CD4-positive, alpha-beta T cell (primary cell): ENCODE measurements at regions not wholly inside any gene's neighbourhood (a gene's known extent, or its start where the extent isn't known, plus 50 kb on each side); places are given as distances from the start of the nearest gene placed in this dataset.

Experiments used
- ATAC-seq: fragments of 200-7000 bp; cut with Tn5 transposase; one replicate; pipeline ENCODE4 v1.10.0; 2022; ENCODE audit warnings: mild to moderate bottlenecking; ENCODE audit not compliant: poor library complexity
- CTCF ChIA-PET: fragments of 350-600 bp; sonication (Branson Sonifier 250); formaldehyde crosslinking; loops from one replicate; lab custom pipeline; 2021; ENCODE audit warnings: antibody characterized with exemption, inconsistent platforms; lab: Charles Lee
- POLR2A ChIA-PET: fragments of 350-600 bp; sonication (Branson Sonifier 250); formaldehyde crosslinking; loops from one replicate; lab custom pipeline; 2021; ENCODE audit warnings: antibody characterized with exemption, inconsistent platforms; lab: Charles Lee
- DNase-seq, 14 experiments: peaks; one replicate each; pipeline ENCODE4 v3.0.0-alpha.2; 2013 to 2020; ENCODE audit warnings: mixed read lengths in 2 of 14
- H3K27ac ChIP-seq, 2 donors: one replicate each; pipeline versions ENCODE4 v1.5.1 to v1.7.0; 2013; ENCODE audit warnings: low read length in 2 of 2, low read depth in 1 of 2, mild to moderate bottlenecking in 1 of 2
- H3K27me3 ChIP-seq, 2 experiments: 1 replicate in 1 of 2; 2 replicates in 1 of 2; pipeline versions ENCODE4 v1.6.1 to v1.7.0; 2013; ENCODE audit warnings: low read length in 2 of 2, control low read depth in 1 of 2, mild to moderate bottlenecking in 1 of 2, moderate library complexity in 1 of 2; ENCODE audit not compliant: insufficient read depth in 2 of 2, control insufficient read depth in 1 of 2
- H3K36me3 ChIP-seq: one replicate; pipeline ENCODE4 v1.6.1; 2013; ENCODE audit warnings: low read length, control low read depth; ENCODE audit not compliant: insufficient read depth
- H3K4me1 ChIP-seq: one replicate; pipeline ENCODE4 v1.6.1; 2013; ENCODE audit warnings: low read length, control low read depth; ENCODE audit not compliant: insufficient read depth
- H3K4me3 ChIP-seq: one replicate; pipeline ENCODE4 v1.5.1; 2013; ENCODE audit warnings: mild to moderate bottlenecking, low read length, moderate library complexity
- H3K9me3 ChIP-seq, 2 experiments: 1 replicate in 1 of 2; 2 replicates in 1 of 2; pipeline versions ENCODE4 v1.6.1 to v1.7.0; 2013; ENCODE audit warnings: low read length in 2 of 2, mild to moderate bottlenecking in 2 of 2, control low read depth in 1 of 2, moderate library complexity in 1 of 2; ENCODE audit not compliant: control insufficient read depth in 1 of 2, insufficient read depth in 1 of 2
- H3K27ac Mint-ChIP-seq: one replicate; pipeline ENCODE4 v1.8.0; 2020; ENCODE audit warnings: mixed read lengths
- H3K27me3 Mint-ChIP-seq: one replicate; pipeline ENCODE4 v1.8.0; 2021; ENCODE audit warnings: mixed read lengths
- H3K36me3 Mint-ChIP-seq: one replicate; pipeline ENCODE4 v1.8.0; 2021; ENCODE audit warnings: low read depth, mixed read lengths
- H3K4me1 Mint-ChIP-seq: one replicate; pipeline ENCODE4 v1.8.0; 2021; ENCODE audit warnings: low read depth, mixed read lengths
- H3K4me3 Mint-ChIP-seq: one replicate; pipeline ENCODE4 v1.8.0; 2020; ENCODE audit warnings: mild to moderate bottlenecking, mixed read lengths
- H3K9me3 Mint-ChIP-seq: one replicate; pipeline ENCODE4 v1.8.0; 2020; ENCODE audit warnings: mixed read lengths
- intact Hi-C, 2 experiments: fragments of 100-400 bp; cut with DNase I in 1 of 2; cut with micrococcal nuclease in 1 of 2; formaldehyde crosslinking; loops; one replicate each; pipeline versions ENCODE4 v1.15.1 to v1.9.0; 2023 to 2025; cut with DNase I, micrococcal nuclease
- TF ChIP-seq, protein P1 (sequence below): fragments of 200-600 bp; IDR thresholded peaks from one replicate; pipeline ENCODE4 v1.8.0; 2022; ENCODE audit warnings: antibody characterized with exemption, mild to moderate bottlenecking

DNA sequence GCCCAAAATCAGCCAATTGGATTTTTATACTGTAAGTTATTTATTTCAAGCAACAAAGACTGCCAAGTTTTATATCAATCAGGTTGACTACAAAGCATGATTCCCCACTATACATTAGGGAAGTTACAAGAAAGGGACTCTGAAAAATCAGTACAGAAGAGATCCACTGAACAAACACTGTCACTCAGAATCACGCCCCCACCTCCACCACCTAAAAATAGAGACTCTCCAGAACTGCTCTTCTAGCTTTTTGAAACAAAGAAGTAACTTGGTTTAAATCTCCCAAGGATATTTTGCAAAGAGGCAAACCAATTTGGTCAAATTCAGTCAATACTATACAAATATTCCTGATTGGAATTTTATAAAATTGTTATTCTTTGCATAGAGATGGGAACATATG lies 438.0 kb downstream of the HTR1A start:
- CTCF ChIA-PET: no interaction called here
- ATAC-seq (no peak), DNase-seq (no peak)
- TF ChIP-seq, protein P1, sequence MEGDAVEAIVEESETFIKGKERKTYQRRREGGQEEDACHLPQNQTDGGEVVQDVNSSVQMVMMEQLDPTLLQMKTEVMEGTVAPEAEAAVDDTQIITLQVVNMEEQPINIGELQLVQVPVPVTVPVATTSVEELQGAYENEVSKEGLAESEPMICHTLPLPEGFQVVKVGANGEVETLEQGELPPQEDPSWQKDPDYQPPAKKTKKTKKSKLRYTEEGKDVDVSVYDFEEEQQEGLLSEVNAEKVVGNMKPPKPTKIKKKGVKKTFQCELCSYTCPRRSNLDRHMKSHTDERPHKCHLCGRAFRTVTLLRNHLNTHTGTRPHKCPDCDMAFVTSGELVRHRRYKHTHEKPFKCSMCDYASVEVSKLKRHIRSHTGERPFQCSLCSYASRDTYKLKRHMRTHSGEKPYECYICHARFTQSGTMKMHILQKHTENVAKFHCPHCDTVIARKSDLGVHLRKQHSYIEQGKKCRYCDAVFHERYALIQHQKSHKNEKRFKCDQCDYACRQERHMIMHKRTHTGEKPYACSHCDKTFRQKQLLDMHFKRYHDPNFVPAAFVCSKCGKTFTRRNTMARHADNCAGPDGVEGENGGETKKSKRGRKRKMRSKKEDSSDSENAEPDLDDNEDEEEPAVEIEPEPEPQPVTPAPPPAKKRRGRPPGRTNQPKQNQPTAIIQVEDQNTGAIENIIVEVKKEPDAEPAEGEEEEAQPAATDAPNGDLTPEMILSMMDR: no peak
- Histone ChIP-seq H3K36me3 (no peaks in the 10 kb centered on the region), H3K4me3 (no peak overlapping the region), H3K9me3 (peaks cover 0 to 4% of the 10 kb centered on the region in 2 experiments), H3K27me3 (no peaks in the 10 kb centered on the region), H3K27ac (no peak overlapping the region), H3K4me1 (no peaks in the 10 kb centered on the region)
- Mint-ChIP-seq H3K4me3 (no peak overlapping the region), H3K27ac (no peak overlapping the region), H3K27me3 (no peaks in the 10 kb centered on the region), H3K4me1 (no peaks in the 10 kb centered on the region), H3K9me3 (peaks cover 6% of the 10 kb centered on the region), H3K36me3 (no peaks in the 10 kb centered on the region)
- intact Hi-C loops: no loop called here
- POLR2A ChIA-PET: no interaction called here

DNA sequence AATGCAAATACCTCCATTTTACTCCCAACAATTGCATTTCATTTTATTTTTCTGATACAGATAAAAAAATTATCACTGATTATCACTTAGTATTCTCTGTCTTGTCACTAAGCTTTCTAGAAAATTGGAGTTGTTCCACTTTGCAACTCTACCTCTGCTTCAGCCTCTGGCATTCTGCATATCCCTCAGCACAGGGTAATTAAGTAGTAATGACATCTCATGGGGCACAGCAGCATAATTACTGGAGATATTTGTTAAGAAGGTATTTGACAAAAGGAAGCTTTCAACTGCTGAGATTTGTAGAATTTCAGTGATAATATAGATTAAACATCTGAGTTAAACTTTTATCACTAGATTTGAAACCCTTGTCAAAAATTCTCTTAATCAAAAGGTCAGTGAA lies 446.2 kb downstream of the HTR1A start:
- no peaks in the 10 kb centered on the region for H3K4me1 Mint-ChIP-seq
- H3K27me3 ChIP-seq: no peaks in the 10 kb centered on the region
- no peaks in the 10 kb centered on the region for H3K27me3 Mint-ChIP-seq
- TF ChIP-seq, protein P1: no peak
- ATAC-seq (no peak), DNase-seq (no peak)
- CTCF ChIA-PET: no interaction called here
- H3K36me3 Mint-ChIP-seq: no peaks in the 10 kb centered on the region
- H3K27ac ChIP-seq: no peak overlapping the region
- peaks cover 0 to 4% of the 10 kb centered on the region in 2 experiments for H3K9me3 ChIP-seq
- H3K27ac Mint-ChIP-seq: no peak overlapping the region
- no peak overlapping the region for H3K4me3 Mint-ChIP-seq
- no peaks in the 10 kb centered on the region for H3K36me3 ChIP-seq
- H3K4me3 ChIP-seq: no peak overlapping the region
- intact Hi-C loops: no loop called here
- POLR2A ChIA-PET: no interaction called here
- peaks cover 18% of the 10 kb centered on the region for H3K9me3 Mint-ChIP-seq
- no peaks in the 10 kb centered on the region for H3K4me1 ChIP-seq

DNA sequence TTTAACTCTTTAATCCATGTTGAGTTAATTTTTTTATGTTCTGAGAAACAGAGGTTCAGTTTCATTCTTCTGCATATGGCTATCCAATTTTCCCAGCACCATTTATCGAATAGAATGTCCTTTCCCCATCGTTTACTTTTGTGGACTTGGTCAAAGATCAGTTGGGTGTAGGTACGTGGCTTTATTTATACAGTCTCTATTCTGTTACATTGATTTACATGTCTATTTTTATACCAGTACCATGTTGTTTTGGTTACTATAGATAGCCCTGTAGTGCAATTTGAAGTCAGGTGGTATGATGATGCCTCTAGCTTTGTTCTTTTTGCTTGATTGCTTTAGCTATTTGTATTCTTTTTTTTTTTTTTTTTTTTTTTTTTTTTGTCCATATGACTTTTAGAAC lies 462.0 kb downstream of the HTR1A start:
- DNase-seq (no peak), ATAC-seq (no peak)
- Mint-ChIP-seq H3K9me3 (peaks cover 4% of the 10 kb centered on the region), H3K4me3 (no peak overlapping the region), H3K27me3 (no peaks in the 10 kb centered on the region), H3K27ac (no peak overlapping the region), H3K36me3 (no peaks in the 10 kb centered on the region), H3K4me1 (no peaks in the 10 kb centered on the region)
- H3K27me3 ChIP-seq: no peaks in the 10 kb centered on the region
- intact Hi-C loops: no loop called here
- H3K9me3 ChIP-seq: no peaks in the 10 kb centered on the region
- POLR2A ChIA-PET: no interaction called here
- TF ChIP-seq, protein P1: no peak
- H3K4me3 ChIP-seq: no peak overlapping the region
- no peaks in the 10 kb centered on the region for H3K4me1 ChIP-seq
- CTCF ChIA-PET: no interaction called here
- no peak overlapping the region for H3K27ac ChIP-seq
- H3K36me3 ChIP-seq: no peaks in the 10 kb centered on the region
